T-helper 2 cell treated with Interferon-gamma antibody and Interleukin-4, amounts not matched to agents 5 μg/mL and 100 μg/mL, for 36 hours (primary cell): ENCODE measurements at regions not wholly inside any gene's neighbourhood (a gene's known extent, or its start where the extent isn't known, plus 50 kb on each side); places are given as distances from the start of the nearest gene placed in this dataset.

Experiments used
- DNase-seq: peaks from one replicate; pipeline ENCODE4 v3.0.0; 2021; ENCODE audit warnings: low spot score
- H3K27ac Mint-ChIP-seq: one replicate; pipeline ENCODE4 v1.8.0; 2021; ENCODE audit warnings: mild to moderate bottlenecking, mixed read lengths
- H3K27me3 Mint-ChIP-seq: one replicate; pipeline ENCODE4 v1.8.0; 2021; ENCODE audit warnings: low read depth, mixed read lengths
- H3K36me3 Mint-ChIP-seq: one replicate; pipeline ENCODE4 v1.8.0; 2021; ENCODE audit warnings: low read depth, mixed read lengths
- H3K4me1 Mint-ChIP-seq: one replicate; pipeline ENCODE4 v1.8.0; 2021; ENCODE audit warnings: low read depth, mixed read lengths
- H3K4me3 Mint-ChIP-seq: one replicate; pipeline ENCODE4 v1.8.0; 2022; ENCODE audit warnings: mild to moderate bottlenecking, moderate library complexity, mixed read lengths
- H3K9me3 Mint-ChIP-seq: one replicate; pipeline ENCODE4 v1.8.0; 2021; ENCODE audit warnings: mixed read lengths

- DNase-seq, result no peak
- Mint-ChIP-seq H3K9me3 (peaks cover 4% of the 10 kb centered on the region), H3K27me3 (peaks cover 5% of the 10 kb centered on the region), H3K4me3 (no peak overlapping the region), H3K27ac (no peak overlapping the region), H3K36me3 (no peaks in the 10 kb centered on the region), H3K4me1 (peaks cover 2% of the 10 kb centered on the region)
These were observed 487.9 kb upstream of the ID2 start for GRCh38 chr2:8193686-8194615.

DNA sequence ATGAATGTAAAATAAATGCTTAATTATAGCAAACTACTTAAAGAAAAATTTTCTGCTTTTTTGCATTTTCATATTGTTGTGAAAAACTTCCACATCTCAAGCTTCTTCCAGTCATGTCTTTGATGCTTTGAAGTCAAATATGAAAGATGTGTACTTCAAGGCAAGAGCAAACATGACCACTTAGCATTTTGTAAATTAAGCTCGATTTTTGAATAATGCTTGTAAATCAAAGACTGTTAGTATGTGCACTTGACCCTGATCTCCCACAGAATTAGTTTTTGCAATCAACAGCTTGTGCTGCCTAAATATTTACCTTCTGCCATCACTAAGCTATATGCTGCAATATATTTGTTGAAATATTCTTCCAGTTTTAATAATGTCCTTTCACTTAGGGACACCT lies 486.1 kb upstream of the ID2 start:
- H3K4me3 Mint-ChIP-seq, result no peak overlapping the region
- DNase-seq, result no peak
- no peak overlapping the region for H3K27ac Mint-ChIP-seq
- H3K9me3 Mint-ChIP-seq, result peaks cover 20% of the 10 kb centered on the region
- peaks cover 8% of the 10 kb centered on the region for H3K36me3 Mint-ChIP-seq
- peaks cover 3% of the 10 kb centered on the region for H3K27me3 Mint-ChIP-seq
- H3K4me1 Mint-ChIP-seq, result peaks cover 2% of the 10 kb centered on the region

DNA sequence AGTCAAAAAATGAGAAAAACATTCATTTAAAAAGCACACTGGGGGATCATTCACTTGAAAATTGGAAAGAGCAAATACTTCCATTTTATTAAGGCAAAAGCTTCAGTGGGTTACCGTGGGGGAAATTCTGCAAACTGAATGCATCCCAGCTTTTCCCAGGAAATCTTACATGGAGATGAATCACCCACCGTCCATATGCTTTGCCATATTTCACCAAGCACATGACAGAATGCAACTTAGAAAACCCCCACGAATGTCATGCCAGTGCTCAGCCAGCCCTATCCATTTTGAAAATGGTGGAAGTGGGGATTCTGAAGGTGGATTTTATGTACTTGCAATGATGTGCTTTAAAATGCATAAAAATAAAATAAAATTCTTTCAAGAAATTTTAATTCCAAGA lies 485.5 kb upstream of the ID2 start:
- Mint-ChIP-seq H3K9me3 (peaks cover 25% of the 10 kb centered on the region), H3K4me3 (no peak overlapping the region), H3K36me3 (peaks cover 13% of the 10 kb centered on the region), H3K27ac (no peak overlapping the region), H3K4me1 (peaks cover 6% of the 10 kb centered on the region), H3K27me3 (peaks cover 3% of the 10 kb centered on the region)
- no peak for DNase-seq

DNA sequence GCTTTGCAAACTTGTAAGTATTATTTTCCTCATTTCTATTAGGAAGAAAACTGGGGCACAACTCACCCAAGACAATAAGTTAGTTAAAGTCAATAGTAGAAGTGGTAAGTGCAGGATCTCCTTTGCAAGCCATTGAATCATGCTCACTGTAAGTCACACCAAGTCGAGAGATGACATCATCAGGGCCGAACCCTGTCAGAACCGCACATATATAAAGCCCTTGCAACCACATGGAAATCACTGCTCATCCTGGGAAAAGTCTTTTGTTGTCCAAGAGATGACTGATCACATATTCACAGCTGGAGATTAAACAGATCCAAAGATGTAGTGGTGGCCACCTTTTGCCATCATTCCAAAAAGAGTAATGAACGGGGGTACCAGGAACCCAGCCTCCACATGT lies 484.8 kb upstream of the ID2 start:
- H3K27ac Mint-ChIP-seq, result no peak overlapping the region
- no peak overlapping the region for H3K4me3 Mint-ChIP-seq
- peaks cover 3% of the 10 kb centered on the region for H3K27me3 Mint-ChIP-seq
- peaks cover 25% of the 10 kb centered on the region for H3K9me3 Mint-ChIP-seq
- peaks cover 13% of the 10 kb centered on the region for H3K36me3 Mint-ChIP-seq
- peaks cover 11% of the 10 kb centered on the region for H3K4me1 Mint-ChIP-seq
- DNase-seq, result no peak

- H3K27ac Mint-ChIP-seq, result no peak overlapping the region
- peaks cover 3% of the 10 kb centered on the region for H3K27me3 Mint-ChIP-seq
- peaks cover 25% of the 10 kb centered on the region for H3K9me3 Mint-ChIP-seq
- peaks cover 18% of the 10 kb centered on the region for H3K4me1 Mint-ChIP-seq
- no peak overlapping the region for H3K4me3 Mint-ChIP-seq
- peaks cover 13% of the 10 kb centered on the region for H3K36me3 Mint-ChIP-seq
- no peak for DNase-seq
These were observed 484.0 kb upstream of the ID2 start for GRCh38 chr2:8197825-8198224.

- H3K27ac Mint-ChIP-seq, result no peak overlapping the region
- DNase-seq, result no peak
- peaks cover 1% of the 10 kb centered on the region for H3K27me3 Mint-ChIP-seq
- peaks cover 25% of the 10 kb centered on the region for H3K9me3 Mint-ChIP-seq
- peaks cover 19% of the 10 kb centered on the region for H3K4me1 Mint-ChIP-seq
- H3K4me3 Mint-ChIP-seq, result no peak overlapping the region
- peaks cover 13% of the 10 kb centered on the region for H3K36me3 Mint-ChIP-seq
These were observed 483.0 kb upstream of the ID2 start for GRCh38 chr2:8198766-8199382.

- peaks cover 19% of the 10 kb centered on the region for H3K4me1 Mint-ChIP-seq
- peak; percentile 25 for DNase-seq
- H3K27me3 Mint-ChIP-seq, result no peaks in the 10 kb centered on the region
- H3K4me3 Mint-ChIP-seq, result no peak overlapping the region
- peak overlapping the region; percentile 69 for H3K27ac Mint-ChIP-seq
- H3K36me3 Mint-ChIP-seq, result peaks cover 16% of the 10 kb centered on the region
- peaks cover 37% of the 10 kb centered on the region for H3K9me3 Mint-ChIP-seq
These were observed 479.7 kb upstream of the ID2 start for GRCh38 chr2:8202132-8202531.

GRCh38 chr2:8203364-8203763 lies 478.5 kb upstream of the ID2 start:
- H3K4me3 Mint-ChIP-seq, result no peak overlapping the region
- H3K9me3 Mint-ChIP-seq, result peaks cover 49% of the 10 kb centered on the region
- peaks cover 25% of the 10 kb centered on the region for H3K36me3 Mint-ChIP-seq
- H3K27ac Mint-ChIP-seq, result no peak overlapping the region
- peaks cover 19% of the 10 kb centered on the region for H3K4me1 Mint-ChIP-seq
- no peaks in the 10 kb centered on the region for H3K27me3 Mint-ChIP-seq
- DNase-seq, result no peak

GRCh38 chr2:8204711-8205110 lies 477.1 kb upstream of the ID2 start:
- no peak for DNase-seq
- Mint-ChIP-seq H3K9me3 (peaks cover 50% of the 10 kb centered on the region), H3K4me3 (no peak overlapping the region), H3K4me1 (peaks cover 19% of the 10 kb centered on the region), H3K36me3 (peaks cover 27% of the 10 kb centered on the region), H3K27me3 (no peaks in the 10 kb centered on the region), H3K27ac (no peak overlapping the region)

- Mint-ChIP-seq H3K4me1 (peaks cover 5% of the 10 kb centered on the region), H3K27ac (no peak overlapping the region), H3K9me3 (peaks cover 55% of the 10 kb centered on the region), H3K4me3 (no peak overlapping the region), H3K27me3 (no peaks in the 10 kb centered on the region), H3K36me3 (peaks cover 18% of the 10 kb centered on the region)
- no peak for DNase-seq
These were observed 472.4 kb upstream of the ID2 start for GRCh38 chr2:8209494-8209893.

GRCh38 chr2:8211384-8211783 lies 470.5 kb upstream of the ID2 start:
- Mint-ChIP-seq H3K9me3 (peaks cover 50% of the 10 kb centered on the region), H3K4me1 (peaks cover 7% of the 10 kb centered on the region), H3K36me3 (peaks cover 18% of the 10 kb centered on the region), H3K4me3 (no peak overlapping the region), H3K27me3 (no peaks in the 10 kb centered on the region), H3K27ac (no peak overlapping the region)
- no peak for DNase-seq

GRCh38 chr2:8212239-8212638 lies 469.6 kb upstream of the ID2 start:
- peaks cover 15% of the 10 kb centered on the region for H3K36me3 Mint-ChIP-seq
- H3K9me3 Mint-ChIP-seq, result peaks cover 41% of the 10 kb centered on the region
- DNase-seq, result no peak
- no peak overlapping the region for H3K27ac Mint-ChIP-seq
- no peak overlapping the region for H3K4me3 Mint-ChIP-seq
- no peaks in the 10 kb centered on the region for H3K27me3 Mint-ChIP-seq
- H3K4me1 Mint-ChIP-seq, result peaks cover 7% of the 10 kb centered on the region

DNA sequence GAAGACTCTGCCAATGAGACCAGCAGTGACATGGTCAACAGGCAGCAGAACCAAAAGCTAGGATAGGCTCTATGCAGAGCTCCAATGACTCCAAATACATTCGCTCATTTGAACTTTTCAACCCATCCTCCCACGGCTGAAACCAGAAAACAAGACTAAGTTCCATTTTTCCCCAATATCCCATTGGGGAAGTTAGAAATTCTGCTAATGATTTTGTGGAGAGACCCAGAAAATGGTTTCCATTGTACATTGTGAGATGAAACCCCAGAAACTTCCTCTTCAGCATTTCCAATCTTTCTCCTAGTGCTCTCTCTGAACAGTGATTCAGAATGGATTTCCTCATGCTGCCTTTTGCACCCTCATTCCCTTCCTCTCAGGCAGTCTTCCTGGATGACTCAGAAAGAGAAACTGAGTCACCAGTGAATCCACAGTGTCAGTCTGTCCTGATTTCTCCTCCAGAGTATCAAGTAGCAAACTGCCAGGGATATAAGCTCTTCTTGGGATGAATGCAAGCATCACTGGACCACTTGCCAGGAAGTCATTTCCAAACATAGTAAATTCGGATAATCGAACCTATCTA lies 467.7 kb upstream of the ID2 start:
- peaks cover 7% of the 10 kb centered on the region for H3K4me1 Mint-ChIP-seq

DNA sequence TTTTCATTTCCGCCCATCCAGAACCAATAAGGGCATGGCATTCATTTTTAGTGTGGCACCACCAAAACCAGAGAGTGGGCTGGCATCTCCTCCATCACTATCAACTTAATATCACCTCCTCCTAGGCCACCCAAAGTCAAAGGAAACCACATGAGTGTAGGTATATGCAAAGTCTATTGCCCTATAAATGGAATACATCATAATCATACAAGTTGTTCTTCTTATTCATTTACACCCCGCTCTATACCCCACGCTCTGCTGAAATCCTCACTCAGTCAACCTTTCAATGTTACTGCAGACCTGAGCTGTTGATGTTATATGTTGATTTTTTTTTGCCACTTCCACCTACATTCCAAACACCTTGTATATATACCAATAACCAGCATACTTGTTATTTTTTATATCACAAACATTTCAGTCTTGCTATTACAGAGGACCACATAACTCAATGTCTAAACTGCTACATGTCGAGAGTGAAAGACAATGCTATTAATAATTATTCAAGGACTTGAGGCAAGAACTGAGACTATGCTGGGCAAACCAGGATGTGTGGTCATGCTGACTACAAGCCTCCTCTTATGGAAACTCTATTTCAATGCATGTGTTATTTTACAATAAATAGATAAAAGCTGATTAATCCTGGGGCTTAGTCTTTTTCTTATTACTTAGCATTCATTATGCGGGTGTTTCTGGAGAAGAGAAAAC lies 466.5 kb upstream of the ID2 start:
- Mint-ChIP-seq H3K4me1 (peaks cover 7% of the 10 kb centered on the region), H3K27ac (no peak overlapping the region), H3K27me3 (no peaks in the 10 kb centered on the region), H3K4me3 (no peak overlapping the region), H3K9me3 (peaks cover 15% of the 10 kb centered on the region), H3K36me3 (peaks cover 2% of the 10 kb centered on the region)
- no peak for DNase-seq

More for the DNA sequence above, 467.7 kb upstream of the ID2 start:
- peaks cover 2% of the 10 kb centered on the region for H3K36me3 Mint-ChIP-seq
- H3K9me3 Mint-ChIP-seq, result peaks cover 24% of the 10 kb centered on the region
- H3K27me3 Mint-ChIP-seq, result no peaks in the 10 kb centered on the region
- DNase-seq, result no peak
- no peak overlapping the region for H3K27ac Mint-ChIP-seq
- no peak overlapping the region for H3K4me3 Mint-ChIP-seq
